Naive thymus-derived CD4-positive, alpha-beta T cell (primary cell): ENCODE measurements at regions not wholly inside any gene's neighbourhood (a gene's known extent, or its start where the extent isn't known, plus 50 kb on each side); places are given as distances from the start of the nearest gene placed in this dataset.

Experiments used
- ATAC-seq: fragments of 150-1000 bp; cut with Tn5 transposase; 2 replicates; pipeline ENCODE4 v1.10.0; 2021; ENCODE audit warnings: mild to moderate bottlenecking, moderate library complexity
- CTCF ChIA-PET: fragments of 350-600 bp; sonication (Branson Sonifier 250); formaldehyde crosslinking; loops from one replicate; lab custom pipeline; 2021; ENCODE audit warnings: antibody characterized with exemption; lab: Charles Lee
- POLR2A ChIA-PET: fragments of 350-600 bp; sonication (Branson Sonifier 250); formaldehyde crosslinking; loops from one replicate; lab custom pipeline; 2021; ENCODE audit warnings: antibody characterized with exemption, inconsistent platforms; lab: Charles Lee
- DNase-seq, 9 donors: peaks; one replicate each; pipeline versions ENCODE4 v3.0.0 to v3.0.0-alpha.2; 2020 to 2022; ENCODE audit warnings: mixed read lengths in 1 of 9
- H3K27ac ChIP-seq: one replicate; pipeline ENCODE4 v1.7.0; 2013; ENCODE audit warnings: mild to moderate bottlenecking, low read depth, low read length, moderate library complexity
- H3K27me3 ChIP-seq, 2 donors: one replicate each; pipeline ENCODE4 v1.7.0; 2013; ENCODE audit warnings: low read length in 2 of 2, mild to moderate bottlenecking in 2 of 2, moderate library complexity in 2 of 2; ENCODE audit not compliant: control insufficient read depth in 2 of 2, insufficient read depth in 2 of 2
- H3K36me3 ChIP-seq, 3 experiments: 1 replicate in 2 of 3; 2 replicates in 1 of 3; pipeline ENCODE4 v1.7.0; 2013; ENCODE audit warnings: low read length in 3 of 3, mild to moderate bottlenecking in 3 of 3, moderate library complexity in 1 of 3; ENCODE audit not compliant: insufficient read depth in 3 of 3, control insufficient read depth in 2 of 3
- H3K4me1 ChIP-seq, 2 donors: one replicate each; pipeline ENCODE4 v1.7.0; 2013; ENCODE audit warnings: low read length in 2 of 2, mild to moderate bottlenecking in 2 of 2, moderate library complexity in 1 of 2; ENCODE audit not compliant: control insufficient read depth in 2 of 2, insufficient read depth in 2 of 2
- H3K4me3 ChIP-seq: 2 replicates; pipeline ENCODE4 v1.7.0; 2013; ENCODE audit warnings: mild to moderate bottlenecking, low read length
- H3K9me3 ChIP-seq, 3 experiments: 1 replicate in 2 of 3; 2 replicates in 1 of 3; pipeline ENCODE4 v1.7.0; 2013; ENCODE audit warnings: low read length in 3 of 3; ENCODE audit not compliant: control insufficient read depth in 2 of 3
- H3K27ac Mint-ChIP-seq, 9 donors: one replicate each; pipeline ENCODE4 v1.8.0; 2020 to 2022; ENCODE audit warnings: mixed read lengths in 9 of 9, mild to moderate bottlenecking in 8 of 9, moderate library complexity in 5 of 9, inconsistent platforms in 2 of 9
- H3K27me3 Mint-ChIP-seq, 5 donors: one replicate each; pipeline ENCODE4 v1.8.0; 2021 to 2022; ENCODE audit warnings: mixed read lengths in 5 of 5, mild to moderate bottlenecking in 1 of 5
- H3K36me3 Mint-ChIP-seq, 5 donors: one replicate each; pipeline ENCODE4 v1.8.0; 2020 to 2022; ENCODE audit warnings: mixed read lengths in 5 of 5, mild to moderate bottlenecking in 3 of 5, inconsistent platforms in 1 of 5
- H3K4me1 Mint-ChIP-seq, 7 donors: one replicate each; pipeline ENCODE4 v1.8.0; 2020 to 2022; ENCODE audit warnings: mixed read lengths in 7 of 7, mild to moderate bottlenecking in 3 of 7, inconsistent platforms in 1 of 7
- H3K4me3 Mint-ChIP-seq, 10 donors: one replicate each; pipeline ENCODE4 v1.8.0; 2020 to 2022; ENCODE audit warnings: mild to moderate bottlenecking in 10 of 10, mixed read lengths in 10 of 10, moderate library complexity in 6 of 10, inconsistent platforms in 2 of 10
- H3K9me3 Mint-ChIP-seq, 11 donors: one replicate each; pipeline ENCODE4 v1.8.0; 2020 to 2022; ENCODE audit warnings: mixed read lengths in 11 of 11, mild to moderate bottlenecking in 4 of 11, inconsistent platforms in 1 of 11, moderate library complexity in 1 of 11
- intact Hi-C, 2 donors: fragments of 100-400 bp; cut with micrococcal nuclease; formaldehyde crosslinking; loops; one replicate each; pipeline ENCODE4 v1.15.1; 2023

- Histone ChIP-seq H3K27me3 (no peaks in the 10 kb centered on the region), H3K9me3 (no peaks in the 10 kb centered on the region), H3K4me1 (no peaks in the 10 kb centered on the region), H3K4me3 (no peak overlapping the region), H3K27ac (no peak overlapping the region), H3K36me3 (no peaks in the 10 kb centered on the region)
- peaks cover 0 to 9% (median 0%) of the 10 kb centered on the region in 5 donors for H3K27me3 Mint-ChIP-seq
- intact Hi-C loops: no loop called here
- no peaks in the 10 kb centered on the region for H3K4me1 Mint-ChIP-seq
- no peak overlapping the region for H3K27ac Mint-ChIP-seq
- H3K4me3 Mint-ChIP-seq: no peak overlapping the region
- ATAC-seq (no peak), DNase-seq (no peak)
- CTCF ChIA-PET: no interaction called here
- no peaks in the 10 kb centered on the region for H3K9me3 Mint-ChIP-seq
- POLR2A ChIA-PET: no interaction called here
- H3K36me3 Mint-ChIP-seq: no peaks in the 10 kb centered on the region
Measured at GRCh38 chr7:88456490-88456889, 149.8 kb upstream of the STEAP4 start.

GRCh38 chr7:88455696-88456095, 149.0 kb upstream of the STEAP4 start:
- H3K27me3 ChIP-seq: peaks cover 0 to 2% of the 10 kb centered on the region in 2 donors
- H3K36me3 ChIP-seq: no peaks in the 10 kb centered on the region
- H3K4me3 ChIP-seq: no peak overlapping the region
- POLR2A ChIA-PET: no interaction called here
- H3K4me1 Mint-ChIP-seq: no peaks in the 10 kb centered on the region
- H3K4me3 Mint-ChIP-seq: no peak overlapping the region
- no peaks in the 10 kb centered on the region for H3K36me3 Mint-ChIP-seq
- intact Hi-C loops: no loop called here
- H3K9me3 Mint-ChIP-seq: peaks cover 0 to 1% (median 0%) of the 10 kb centered on the region in 11 donors
- DNase-seq (no peak), ATAC-seq (no peak)
- H3K27me3 Mint-ChIP-seq: peaks cover 0 to 9% (median 6%) of the 10 kb centered on the region in 5 donors
- no peak overlapping the region for H3K27ac ChIP-seq
- CTCF ChIA-PET: no interaction called here
- H3K9me3 ChIP-seq: no peaks in the 10 kb centered on the region
- no peaks in the 10 kb centered on the region for H3K4me1 ChIP-seq
- H3K27ac Mint-ChIP-seq: no peak overlapping the region

GRCh38 chr7:88452646-88453045, 146.0 kb upstream of the STEAP4 start:
- CTCF ChIA-PET: no interaction called here
- Histone ChIP-seq H3K4me3 (no peak overlapping the region), H3K27me3 (peaks cover 0 to 2% of the 10 kb centered on the region in 2 donors), H3K27ac (no peak overlapping the region), H3K4me1 (no peaks in the 10 kb centered on the region), H3K36me3 (no peaks in the 10 kb centered on the region), H3K9me3 (no peaks in the 10 kb centered on the region)
- no peak for ATAC-seq
- Mint-ChIP-seq H3K27ac (no peak overlapping the region), H3K4me1 (no peaks in the 10 kb centered on the region), H3K27me3 (peaks cover 0 to 8% (median 5%) of the 10 kb centered on the region in 5 donors), H3K36me3 (no peaks in the 10 kb centered on the region), H3K9me3 (peaks cover 0 to 1% (median 0%) of the 10 kb centered on the region in 11 donors), H3K4me3 (no peak overlapping the region)
- no peak for DNase-seq
- intact Hi-C loops: no loop called here
- POLR2A ChIA-PET: no interaction called here

GRCh38 chr7:88450874-88451273, 144.2 kb upstream of the STEAP4 start:
- Histone ChIP-seq H3K4me1 (no peaks in the 10 kb centered on the region), H3K4me3 (no peak overlapping the region), H3K36me3 (no peaks in the 10 kb centered on the region), H3K27me3 (peaks cover 0 to 2% of the 10 kb centered on the region in 2 donors), H3K9me3 (no peaks in the 10 kb centered on the region), H3K27ac (no peak overlapping the region)
- CTCF ChIA-PET: no interaction called here
- no peak overlapping the region for H3K4me3 Mint-ChIP-seq
- DNase-seq: no peak
- no peak overlapping the region for H3K27ac Mint-ChIP-seq
- no peak for ATAC-seq
- intact Hi-C loops: no loop called here
- no peaks in the 10 kb centered on the region for H3K4me1 Mint-ChIP-seq
- H3K27me3 Mint-ChIP-seq: peaks cover 0 to 8% (median 5%) of the 10 kb centered on the region in 5 donors
- H3K36me3 Mint-ChIP-seq: no peaks in the 10 kb centered on the region
- POLR2A ChIA-PET: no interaction called here
- peaks cover 0 to 1% (median 0%) of the 10 kb centered on the region in 11 donors for H3K9me3 Mint-ChIP-seq

- ChIA-PET CTCF (no interaction called here), POLR2A (no interaction called here)
- no peaks in the 10 kb centered on the region for H3K36me3 ChIP-seq
- no peaks in the 10 kb centered on the region for H3K4me1 ChIP-seq
- no peak for DNase-seq
- Mint-ChIP-seq H3K27ac (no peak overlapping the region), H3K4me1 (no peaks in the 10 kb centered on the region), H3K4me3 (no peak overlapping the region), H3K27me3 (peaks cover 0 to 6% (median 0%) of the 10 kb centered on the region in 5 donors), H3K9me3 (peaks cover 0 to 1% (median 0%) of the 10 kb centered on the region in 11 donors), H3K36me3 (no peaks in the 10 kb centered on the region)
- H3K27me3 ChIP-seq: peaks cover 0 to 2% of the 10 kb centered on the region in 2 donors
- H3K9me3 ChIP-seq: no peaks in the 10 kb centered on the region
- intact Hi-C loops: no loop called here
- H3K4me3 ChIP-seq: no peak overlapping the region
- H3K27ac ChIP-seq: no peak overlapping the region
- no peak for ATAC-seq
Measured at GRCh38 chr7:88449410-88449809, 142.7 kb upstream of the STEAP4 start.

- Histone ChIP-seq H3K4me3 (no peak overlapping the region), H3K4me1 (no peaks in the 10 kb centered on the region), H3K36me3 (no peaks in the 10 kb centered on the region), H3K9me3 (no peaks in the 10 kb centered on the region), H3K27me3 (no peaks in the 10 kb centered on the region), H3K27ac (no peak overlapping the region)
- no peak overlapping the region for H3K4me3 Mint-ChIP-seq
- H3K9me3 Mint-ChIP-seq: peaks cover 0 to 2% (median 0%) of the 10 kb centered on the region in 11 donors
- no peak overlapping the region for H3K27ac Mint-ChIP-seq
- ATAC-seq (no peak), DNase-seq (no peak)
- no peaks in the 10 kb centered on the region for H3K27me3 Mint-ChIP-seq
- POLR2A ChIA-PET: no interaction called here
- no peaks in the 10 kb centered on the region for H3K36me3 Mint-ChIP-seq
- H3K4me1 Mint-ChIP-seq: no peaks in the 10 kb centered on the region
- CTCF ChIA-PET: no interaction called here
- intact Hi-C loops: no loop called here
Measured at GRCh38 chr7:88442413-88442812, 135.7 kb upstream of the STEAP4 start.

- no peaks in the 10 kb centered on the region for H3K36me3 Mint-ChIP-seq
Measured at GRCh38 chr7:88437132-88437531, 130.4 kb upstream of the STEAP4 start.

More at GRCh38 chr7:88437132-88437531, 130.4 kb upstream of the STEAP4 start:
- H3K27ac Mint-ChIP-seq: no peak overlapping the region
- Histone ChIP-seq H3K27me3 (no peaks in the 10 kb centered on the region), H3K4me3 (no peak overlapping the region), H3K9me3 (no peaks in the 10 kb centered on the region), H3K4me1 (no peaks in the 10 kb centered on the region), H3K27ac (no peak overlapping the region), H3K36me3 (no peaks in the 10 kb centered on the region)
- ATAC-seq (no peak), DNase-seq (no peak)
- H3K4me1 Mint-ChIP-seq: no peaks in the 10 kb centered on the region
- H3K9me3 Mint-ChIP-seq: peaks cover 0 to 4% (median 0%) of the 10 kb centered on the region in 11 donors
- peaks cover 0 to 4% (median 0%) of the 10 kb centered on the region in 5 donors for H3K27me3 Mint-ChIP-seq
- ChIA-PET CTCF (no interaction called here), POLR2A (no interaction called here)
- no peak overlapping the region for H3K4me3 Mint-ChIP-seq
- intact Hi-C loops: no loop called here
